ENCODE measurements at regions not wholly inside any gene's neighbourhood (a gene's known extent, or its start where the extent isn't known, plus 50 kb on each side); places are given as distances from the start of the nearest gene placed in this dataset.

GRCh38 chr2:139763705-139764104 lies 983.5 kb upstream of the NXPH2 start:
- Mint-ChIP-seq H3K27ac (no peak overlapping the region), H3K36me3 (no peaks in the 10 kb centered on the region), H3K9me3 (no peaks in the 10 kb centered on the region), H3K4me1 (ENCODE audit: unreplicated experiment) (peaks cover 4% of the 10 kb centered on the region), H3K4me3 (no peak overlapping the region), H3K27me3 (peaks cover 2% of the 10 kb centered on the region)
- no peak for DNase-seq (ENCODE audit: extremely low spot score, unreplicated experiment)
- no peak for TF ChIP-seq CTCF (conservative IDR thresholded peaks at IDR 0.05)

DNA sequence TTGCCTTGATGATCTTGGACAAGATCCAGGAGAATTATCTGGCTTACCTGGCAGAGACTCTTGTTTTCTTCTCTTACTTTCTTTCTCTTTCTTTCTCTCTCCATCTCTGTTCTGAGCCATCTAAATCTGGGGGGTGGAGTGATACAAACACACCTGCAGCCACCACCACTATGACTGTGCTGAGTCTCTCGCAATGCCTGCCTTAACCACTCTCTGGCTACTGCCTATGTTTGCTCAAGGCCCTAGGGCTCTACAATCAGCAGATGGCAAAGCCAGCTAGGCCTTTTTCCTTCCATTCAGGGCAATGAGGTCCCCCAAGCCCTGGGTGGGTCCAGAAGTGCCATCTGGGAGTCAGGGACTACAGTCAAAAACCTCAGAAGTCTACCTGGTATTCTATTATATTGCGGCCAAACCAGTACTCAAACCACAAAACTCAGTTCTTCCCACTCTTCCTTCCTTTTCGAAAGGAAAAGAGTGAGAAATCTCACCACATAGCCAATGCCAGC lies 978.9 kb upstream of the NXPH2 start:
- Mint-ChIP-seq H3K4me3 (no peak overlapping the region), H3K4me1 (ENCODE audit: unreplicated experiment) (no peaks in the 10 kb centered on the region), H3K36me3 (no peaks in the 10 kb centered on the region), H3K9me3 (peaks cover 8% of the 10 kb centered on the region), H3K27ac (no peak overlapping the region), H3K27me3 (no peaks in the 10 kb centered on the region)
- DNase-seq (ENCODE audit: extremely low spot score, unreplicated experiment): no peak
- TF ChIP-seq CTCF (conservative IDR thresholded peaks at IDR 0.05): no peak

- DNase-seq (ENCODE audit: extremely low spot score, unreplicated experiment): no peak
- H3K36me3 Mint-ChIP-seq: no peaks in the 10 kb centered on the region
- H3K4me3 Mint-ChIP-seq: no peak overlapping the region
- no peak for TF ChIP-seq CTCF (conservative IDR thresholded peaks at IDR 0.05)
- no peaks in the 10 kb centered on the region for H3K4me1 Mint-ChIP-seq (ENCODE audit: unreplicated experiment)
- H3K27ac Mint-ChIP-seq: no peak overlapping the region
- H3K27me3 Mint-ChIP-seq: peaks cover 4% of the 10 kb centered on the region
- no peaks in the 10 kb centered on the region for H3K9me3 Mint-ChIP-seq
Observed at GRCh38 chr2:139746901-139747300, 966.7 kb upstream of the NXPH2 start.

- DNase-seq (ENCODE audit: extremely low spot score, unreplicated experiment): no peak
- Mint-ChIP-seq H3K27me3 (peaks cover 4% of the 10 kb centered on the region), H3K9me3 (no peaks in the 10 kb centered on the region), H3K36me3 (no peaks in the 10 kb centered on the region), H3K4me3 (no peak overlapping the region), H3K27ac (no peak overlapping the region), H3K4me1 (ENCODE audit: unreplicated experiment) (no peaks in the 10 kb centered on the region)
- no peak for TF ChIP-seq CTCF (conservative IDR thresholded peaks at IDR 0.05)
Observed at GRCh38 chr2:139744273-139744672, 964.1 kb upstream of the NXPH2 start.

DNA sequence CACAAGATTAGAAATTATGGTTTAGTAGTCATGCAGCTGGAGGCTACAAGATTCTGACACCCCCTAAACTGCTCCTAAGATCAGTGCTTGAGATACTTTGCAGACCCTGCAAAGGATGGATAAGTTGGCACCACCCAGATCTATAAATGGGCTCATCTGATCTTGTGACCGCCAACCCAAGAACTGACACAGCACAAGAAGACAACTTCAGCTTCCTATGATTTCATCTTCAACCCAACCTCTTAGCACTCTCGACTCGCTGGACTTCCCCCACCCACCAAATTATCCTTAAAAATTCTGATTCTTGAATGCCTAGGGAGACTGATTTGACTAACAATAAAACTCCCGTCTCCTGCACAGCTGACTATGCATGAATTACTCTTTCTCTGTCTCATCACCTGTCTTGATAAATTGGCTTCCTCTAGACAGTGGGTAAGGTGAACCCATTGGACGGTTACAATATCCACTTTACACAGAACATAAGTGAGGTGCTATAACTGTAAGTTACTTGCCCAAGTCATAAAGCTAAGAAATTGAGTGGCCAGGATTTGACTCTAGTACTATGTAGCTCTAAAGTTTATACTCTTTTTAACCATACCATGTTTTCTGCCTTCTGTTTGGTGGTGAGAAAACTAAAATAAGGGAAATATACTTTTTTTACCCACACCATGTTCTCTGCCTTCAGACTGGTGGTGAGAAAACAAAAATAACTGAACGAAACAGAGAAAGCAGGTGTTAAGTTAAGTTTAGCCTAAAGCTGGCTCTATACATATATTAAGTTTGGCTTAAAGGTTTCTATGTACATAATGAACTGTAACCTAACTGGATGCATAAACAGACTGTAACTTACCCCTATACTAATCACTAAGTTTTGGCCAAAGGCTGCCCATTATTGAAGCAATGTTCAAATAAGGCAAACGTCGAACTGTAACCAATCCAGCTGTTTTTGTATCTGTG lies 962.3 kb upstream of the NXPH2 start:
- peaks cover 4% of the 10 kb centered on the region for H3K27me3 Mint-ChIP-seq
- no peak for TF ChIP-seq CTCF (conservative IDR thresholded peaks at IDR 0.05)
- H3K36me3 Mint-ChIP-seq: no peaks in the 10 kb centered on the region

More for the DNA sequence above, 962.3 kb upstream of the NXPH2 start:
- H3K4me3 Mint-ChIP-seq: no peak overlapping the region
- DNase-seq (ENCODE audit: extremely low spot score, unreplicated experiment): no peak
- no peaks in the 10 kb centered on the region for H3K9me3 Mint-ChIP-seq
- no peaks in the 10 kb centered on the region for H3K4me1 Mint-ChIP-seq (ENCODE audit: unreplicated experiment)
- no peak overlapping the region for H3K27ac Mint-ChIP-seq

All from type B pancreatic cell (in vitro differentiated cells).